ENCODE measurements at regions not wholly inside any gene's neighbourhood (a gene's known extent, or its start where the extent isn't known, plus 50 kb on each side); places are given as distances from the start of the nearest gene placed in this dataset.

DNA sequence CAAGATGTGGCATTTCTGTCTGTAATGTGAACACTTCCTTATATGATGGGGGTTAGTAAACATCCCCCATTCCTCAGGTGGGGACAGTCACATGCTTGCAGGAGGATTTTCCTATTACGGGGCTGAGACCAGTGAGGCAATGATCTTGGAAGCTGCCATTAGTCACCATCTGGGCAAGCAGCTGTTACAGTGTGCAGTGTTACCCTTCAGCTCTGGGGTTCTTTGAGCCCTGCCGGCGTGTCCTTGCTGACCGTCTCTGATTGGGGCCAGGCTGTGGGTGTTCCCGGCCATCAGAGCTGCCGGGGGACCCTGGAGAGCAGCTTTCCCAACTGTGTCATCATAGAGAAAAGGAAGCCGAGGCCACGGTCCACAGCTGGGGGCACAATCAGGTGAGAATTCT lies 126.8 kb upstream of the FAM20C start:
- TF ChIP-seq, protein P1, sequence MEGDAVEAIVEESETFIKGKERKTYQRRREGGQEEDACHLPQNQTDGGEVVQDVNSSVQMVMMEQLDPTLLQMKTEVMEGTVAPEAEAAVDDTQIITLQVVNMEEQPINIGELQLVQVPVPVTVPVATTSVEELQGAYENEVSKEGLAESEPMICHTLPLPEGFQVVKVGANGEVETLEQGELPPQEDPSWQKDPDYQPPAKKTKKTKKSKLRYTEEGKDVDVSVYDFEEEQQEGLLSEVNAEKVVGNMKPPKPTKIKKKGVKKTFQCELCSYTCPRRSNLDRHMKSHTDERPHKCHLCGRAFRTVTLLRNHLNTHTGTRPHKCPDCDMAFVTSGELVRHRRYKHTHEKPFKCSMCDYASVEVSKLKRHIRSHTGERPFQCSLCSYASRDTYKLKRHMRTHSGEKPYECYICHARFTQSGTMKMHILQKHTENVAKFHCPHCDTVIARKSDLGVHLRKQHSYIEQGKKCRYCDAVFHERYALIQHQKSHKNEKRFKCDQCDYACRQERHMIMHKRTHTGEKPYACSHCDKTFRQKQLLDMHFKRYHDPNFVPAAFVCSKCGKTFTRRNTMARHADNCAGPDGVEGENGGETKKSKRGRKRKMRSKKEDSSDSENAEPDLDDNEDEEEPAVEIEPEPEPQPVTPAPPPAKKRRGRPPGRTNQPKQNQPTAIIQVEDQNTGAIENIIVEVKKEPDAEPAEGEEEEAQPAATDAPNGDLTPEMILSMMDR (conservative IDR thresholded peaks at IDR 0.05; ENCODE audit: low read depth, low read length): no peak
- TF ChIP-seq EZH2 (IDR thresholded peaks at IDR 0.05; ENCODE audit: borderline replicate concordance, low read depth, low read length, poor library complexity, severe bottlenecking): no peak

Data from A673 (cell line).